Prostate gland (tissue), 2 donors: ENCODE measurements at regions not wholly inside any gene's neighbourhood (a gene's known extent, or its start where the extent isn't known, plus 50 kb on each side); places are given as distances from the start of the nearest gene placed in this dataset.

Experiments
- DNase-seq: peaks from one replicate; pipeline ENCODE4 v3.0.0-alpha.2; 2019; ENCODE audit warnings: low spot score
- H3K27ac ChIP-seq, 2 donors: fragments of 200-600 bp; sonication (generic); 2 replicates each; pipeline ENCODE4 v1.5.1; 2017 to 2019
- H3K27me3 ChIP-seq: fragments of 200-600 bp; sonication (generic); replicated peaks from 2 replicates; pipeline ENCODE4 v1.5.1; 2019; ENCODE audit not compliant: insufficient read depth
- H3K36me3 ChIP-seq, 2 donors: fragments of 200-600 bp; sonication (generic); 1 replicate in 1 of 2; 2 replicates in 1 of 2; pipeline versions ENCODE4 v1.5.1 to v1.8.1; 2017 to 2019
- H3K4me1 ChIP-seq: fragments of 200-600 bp; sonication (generic); replicated peaks from 2 replicates; pipeline ENCODE4 v1.5.1; 2019
- H3K4me3 ChIP-seq, 2 donors: fragments of 200-600 bp; sonication (generic); 2 replicates each; pipeline ENCODE4 v1.5.1; 2017 to 2019
- H3K9me3 ChIP-seq: fragments of 200-600 bp; sonication (generic); 2 replicates; pipeline ENCODE4 v1.5.1; 2017
- POLR2A ChIP-seq: fragments of 450-650 bp; IDR thresholded peaks from one replicate; pipeline ENCODE4 v1.6.1; 2016; ENCODE audit warnings: antibody characterized with exemption, mild to moderate bottlenecking
- POLR2AphosphoS5 ChIP-seq: sonication (generic); formaldehyde crosslinking; IDR thresholded peaks from one replicate; pipeline ENCODE4 v1.6.1; 2017; ENCODE audit warnings: antibody characterized with exemption
- WGBS: methylation state at CpG from one replicate; pipeline ENCODE4 v1.1.5; 2018; 5-methylcytosine and 5-hydroxymethylcytosine counted together
- intact Hi-C: fragments of 100-400 bp; cut with DNase I; formaldehyde crosslinking; loops from one replicate; pipeline ENCODE4 v1.14.2; 2022
- TF ChIP-seq, protein P1 (sequence below), 4 experiments: fragments of 200-600 bp in 2 of 4; fragments of 450-650 bp in 2 of 4; sonication (generic) in 2 of 4; IDR thresholded peaks; 1 replicate in 3 of 4; 2 replicates in 1 of 4; pipeline ENCODE4 v1.5.1; 2016 to 2019; ENCODE audit warnings: antibody characterized with exemption in 4 of 4, mild to moderate bottlenecking in 2 of 4, moderate library complexity in 2 of 4

DNA sequence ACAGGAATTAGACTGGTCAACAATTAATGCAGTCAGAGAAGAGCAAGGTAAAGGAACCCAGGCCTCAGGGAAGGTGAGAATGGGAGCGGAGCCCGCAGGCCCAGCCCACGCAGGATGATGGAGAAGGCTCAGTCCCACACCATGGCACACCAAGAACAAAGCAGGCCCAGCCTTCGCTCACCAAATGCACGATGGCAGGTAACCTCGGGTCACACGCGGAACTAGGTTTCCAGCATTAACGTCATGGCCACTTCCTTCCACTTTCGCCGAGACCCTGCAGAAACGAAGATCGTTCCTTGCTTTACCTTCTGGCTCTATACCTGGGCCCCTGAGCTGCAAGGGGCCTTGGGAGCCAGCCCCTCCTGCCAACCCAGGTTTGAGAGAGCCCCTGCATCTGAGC, 240.2 kb upstream of the C1orf174 start:
- no peak for DNase-seq
- Histone ChIP-seq H3K4me1 (no peaks in the 10 kb centered on the region), H3K4me3 (no peak overlapping the region), H3K27ac (no peak overlapping the region), H3K36me3 (no peaks in the 10 kb centered on the region), H3K9me3 (no peaks in the 10 kb centered on the region), H3K27me3 (peaks cover 3% of the 10 kb centered on the region)
- 91% methylated on average over 13 of the region's 13 CpGs for WGBS
- intact Hi-C loops: no loop called here
- TF ChIP-seq POLR2AphosphoS5 (no peak), POLR2A (no peak)
- TF ChIP-seq, protein P1, sequence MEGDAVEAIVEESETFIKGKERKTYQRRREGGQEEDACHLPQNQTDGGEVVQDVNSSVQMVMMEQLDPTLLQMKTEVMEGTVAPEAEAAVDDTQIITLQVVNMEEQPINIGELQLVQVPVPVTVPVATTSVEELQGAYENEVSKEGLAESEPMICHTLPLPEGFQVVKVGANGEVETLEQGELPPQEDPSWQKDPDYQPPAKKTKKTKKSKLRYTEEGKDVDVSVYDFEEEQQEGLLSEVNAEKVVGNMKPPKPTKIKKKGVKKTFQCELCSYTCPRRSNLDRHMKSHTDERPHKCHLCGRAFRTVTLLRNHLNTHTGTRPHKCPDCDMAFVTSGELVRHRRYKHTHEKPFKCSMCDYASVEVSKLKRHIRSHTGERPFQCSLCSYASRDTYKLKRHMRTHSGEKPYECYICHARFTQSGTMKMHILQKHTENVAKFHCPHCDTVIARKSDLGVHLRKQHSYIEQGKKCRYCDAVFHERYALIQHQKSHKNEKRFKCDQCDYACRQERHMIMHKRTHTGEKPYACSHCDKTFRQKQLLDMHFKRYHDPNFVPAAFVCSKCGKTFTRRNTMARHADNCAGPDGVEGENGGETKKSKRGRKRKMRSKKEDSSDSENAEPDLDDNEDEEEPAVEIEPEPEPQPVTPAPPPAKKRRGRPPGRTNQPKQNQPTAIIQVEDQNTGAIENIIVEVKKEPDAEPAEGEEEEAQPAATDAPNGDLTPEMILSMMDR (IDR thresholded peaks at IDR 0.05): no peak

DNA sequence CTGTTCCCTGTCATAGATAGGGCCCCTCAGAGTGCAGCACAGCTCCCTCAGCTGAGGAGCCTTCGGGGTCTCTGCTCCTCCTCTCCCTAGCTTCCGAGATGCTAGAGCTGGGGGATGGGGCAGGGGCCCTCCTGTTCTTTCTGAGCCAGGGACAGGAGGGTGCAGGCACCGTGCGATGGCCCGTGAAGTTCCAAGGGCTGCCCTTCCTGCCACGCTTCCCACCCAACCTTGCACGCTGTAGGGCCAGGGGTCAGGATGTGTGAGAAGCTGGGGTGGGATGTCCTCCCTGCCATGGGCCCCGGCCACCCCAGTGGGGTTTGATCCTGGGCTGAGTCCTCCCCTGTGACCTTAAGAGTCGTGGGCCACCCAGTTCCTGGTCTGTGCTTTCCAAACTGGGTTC, 240.7 kb upstream of the C1orf174 start:
- Histone ChIP-seq H3K27ac (no peak overlapping the region), H3K36me3 (no peaks in the 10 kb centered on the region), H3K4me1 (no peaks in the 10 kb centered on the region), H3K27me3 (peaks cover 5% of the 10 kb centered on the region), H3K9me3 (no peaks in the 10 kb centered on the region), H3K4me3 (no peak overlapping the region)
- intact Hi-C loops: no loop called here
- no peak for DNase-seq
- WGBS: 92% methylated on average over 2 of the region's 9 CpGs
- TF ChIP-seq, protein P1 (IDR thresholded peaks at IDR 0.05): no peak

DNA sequence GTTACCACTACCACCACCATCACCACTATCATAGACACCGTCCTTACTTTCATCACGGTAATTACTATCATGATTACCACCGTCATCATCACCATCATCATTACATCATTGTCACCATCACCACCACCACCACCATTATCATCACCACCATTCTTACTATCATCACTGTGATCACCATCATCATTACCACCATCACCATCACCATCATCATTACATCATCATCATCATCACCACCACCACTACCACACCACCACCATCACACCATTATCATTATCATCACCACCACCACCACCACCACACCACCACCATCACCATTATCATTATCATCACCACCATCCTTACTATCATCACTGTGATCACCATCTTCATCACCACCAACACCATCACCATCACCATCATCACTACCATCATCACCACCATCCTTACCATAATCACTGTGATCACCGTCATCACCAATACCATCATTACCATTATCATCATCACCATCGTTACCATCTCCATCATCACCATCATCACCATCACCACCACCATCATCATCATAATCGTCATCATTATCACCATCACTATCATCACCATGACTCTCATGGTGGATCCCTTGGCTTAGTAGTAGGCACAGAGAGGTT, 244.4 kb upstream of the C1orf174 start:
- Histone ChIP-seq H3K36me3 (no peaks in the 10 kb centered on the region), H3K27ac (no peak overlapping the region), H3K4me3 (no peak overlapping the region), H3K27me3 (peaks cover 5% of the 10 kb centered on the region), H3K9me3 (no peaks in the 10 kb centered on the region), H3K4me1 (no peaks in the 10 kb centered on the region)
- intact Hi-C loops: no loop called here
- DNase-seq: no peak
- WGBS: 95% methylated on average over 6 of the region's 6 CpGs
- TF ChIP-seq, protein P1 (IDR thresholded peaks at IDR 0.05): no peak
- TF ChIP-seq POLR2A (no peak), POLR2AphosphoS5 (no peak)

DNA sequence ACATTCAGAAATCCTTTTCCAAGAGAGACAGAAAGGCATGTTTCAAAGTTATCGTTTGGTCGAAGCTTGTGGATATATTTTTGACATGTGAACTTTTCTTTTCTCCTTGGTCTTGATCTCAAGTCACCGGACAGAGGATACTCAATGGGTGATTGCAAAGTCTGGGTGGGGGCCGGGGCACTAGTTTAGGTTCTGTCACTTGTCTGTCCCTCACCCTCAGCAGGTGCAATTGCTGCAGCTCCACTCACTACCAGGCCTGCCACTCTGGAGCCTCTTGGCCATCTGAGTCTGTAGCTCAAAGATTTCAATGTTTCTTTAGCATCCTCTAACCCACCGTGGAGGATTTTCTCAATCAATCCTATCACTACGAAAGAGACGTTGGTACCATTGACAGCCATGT, 246.0 kb upstream of the C1orf174 start:
- intact Hi-C loops: no loop called here
- DNase-seq: no peak
- H3K36me3 ChIP-seq: no peaks in the 10 kb centered on the region
- no peaks in the 10 kb centered on the region for H3K4me1 ChIP-seq
- WGBS: 81% methylated on average over 7 of the region's 7 CpGs
- H3K9me3 ChIP-seq: no peaks in the 10 kb centered on the region
- no peak overlapping the region for H3K4me3 ChIP-seq
- peaks cover 3% of the 10 kb centered on the region for H3K27me3 ChIP-seq
- no peak overlapping the region for H3K27ac ChIP-seq
- TF ChIP-seq, protein P1 (IDR thresholded peaks at IDR 0.05): no peak

DNA sequence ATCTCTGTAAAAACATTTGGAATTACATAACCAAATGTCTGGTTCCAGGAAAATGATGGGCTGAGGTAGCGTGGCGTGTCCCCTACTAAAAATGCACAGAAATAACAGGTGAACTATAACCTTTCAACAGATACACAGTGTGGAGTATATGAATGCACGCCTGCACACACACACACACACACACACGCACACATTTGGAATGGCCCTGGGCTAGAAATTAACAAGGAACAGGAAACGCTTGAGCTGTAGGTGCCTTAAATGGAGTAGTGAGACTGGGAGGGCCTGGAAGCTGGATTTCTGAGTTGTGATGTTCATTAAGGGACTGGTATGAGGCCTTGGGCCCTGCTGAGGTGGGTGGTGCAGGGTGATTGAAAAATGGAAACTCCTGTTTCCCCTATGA, 246.5 kb upstream of the C1orf174 start:
- peaks cover 3% of the 10 kb centered on the region for H3K27me3 ChIP-seq
- H3K4me1 ChIP-seq: no peaks in the 10 kb centered on the region
- H3K27ac ChIP-seq: no peak overlapping the region
- WGBS: 69% methylated on average over 5 of the region's 5 CpGs
- no peak overlapping the region for H3K4me3 ChIP-seq
- no peaks in the 10 kb centered on the region for H3K36me3 ChIP-seq
- intact Hi-C loops: no loop called here
- no peaks in the 10 kb centered on the region for H3K9me3 ChIP-seq
- no peak for DNase-seq
- no peak for TF ChIP-seq POLR2A
- TF ChIP-seq POLR2AphosphoS5: no peak
- TF ChIP-seq, protein P1 (IDR thresholded peaks at IDR 0.05): no peak
